Glutamatergic neuron (in vitro differentiated cells): ENCODE measurements at regions not wholly inside any gene's neighbourhood (a gene's known extent, or its start where the extent isn't known, plus 50 kb on each side); places are given as distances from the start of the nearest gene placed in this dataset.
"Not testable (repeated sequence)": the region's sequence is repeated elsewhere in the genome, so short reads cannot be mapped to it uniquely, and the experiment has no call there.

Experiments
- DNase-seq: peaks from one replicate; pipeline ENCODE4 v3.0.0; 2022
- H3K27ac Mint-ChIP-seq: one replicate; pipeline ENCODE4 v1.8.0; 2020; ENCODE audit warnings: mild to moderate bottlenecking, mixed read lengths, inconsistent platforms; ENCODE audit not compliant: unreplicated experiment
- H3K27me3 Mint-ChIP-seq: one replicate; pipeline ENCODE4 v1.8.0; 2020; ENCODE audit warnings: mild to moderate bottlenecking, moderate library complexity, mixed read lengths, inconsistent platforms; ENCODE audit not compliant: unreplicated experiment
- H3K36me3 Mint-ChIP-seq: one replicate; pipeline ENCODE4 v1.8.0; 2020; ENCODE audit warnings: mild to moderate bottlenecking, mixed read lengths, inconsistent platforms; ENCODE audit not compliant: unreplicated experiment
- H3K4me1 Mint-ChIP-seq: one replicate; pipeline ENCODE4 v1.8.0; 2020; ENCODE audit warnings: mild to moderate bottlenecking, low read depth, mixed read lengths, inconsistent platforms; ENCODE audit not compliant: unreplicated experiment
- H3K4me3 Mint-ChIP-seq: one replicate; pipeline ENCODE4 v1.8.0; 2020; ENCODE audit warnings: mild to moderate bottlenecking, mixed read lengths, inconsistent platforms; ENCODE audit not compliant: unreplicated experiment
- H3K9me3 Mint-ChIP-seq: one replicate; pipeline ENCODE4 v1.8.0; 2020; ENCODE audit warnings: mild to moderate bottlenecking, moderate library complexity, mixed read lengths, inconsistent platforms; ENCODE audit not compliant: unreplicated experiment
- TF ChIP-seq, protein P1 (sequence below): fragments of 200-600 bp; sonication (generic); IDR thresholded peaks from one replicate; pipeline ENCODE4 v1.5.0; 2021; ENCODE audit not compliant: partially characterized antibody, unreplicated experiment

GRCh38 chr11:97772705-97773104 lies 1248.0 kb upstream of the CNTN5 start:
- peak overlapping the region; percentile 69 for H3K4me3 Mint-ChIP-seq
- peak overlapping the region; percentile 95 for H3K27ac Mint-ChIP-seq
- peaks cover 4% of the 10 kb centered on the region for H3K27me3 Mint-ChIP-seq
- peaks cover 23% of the 10 kb centered on the region for H3K4me1 Mint-ChIP-seq
- TF ChIP-seq, protein P1, sequence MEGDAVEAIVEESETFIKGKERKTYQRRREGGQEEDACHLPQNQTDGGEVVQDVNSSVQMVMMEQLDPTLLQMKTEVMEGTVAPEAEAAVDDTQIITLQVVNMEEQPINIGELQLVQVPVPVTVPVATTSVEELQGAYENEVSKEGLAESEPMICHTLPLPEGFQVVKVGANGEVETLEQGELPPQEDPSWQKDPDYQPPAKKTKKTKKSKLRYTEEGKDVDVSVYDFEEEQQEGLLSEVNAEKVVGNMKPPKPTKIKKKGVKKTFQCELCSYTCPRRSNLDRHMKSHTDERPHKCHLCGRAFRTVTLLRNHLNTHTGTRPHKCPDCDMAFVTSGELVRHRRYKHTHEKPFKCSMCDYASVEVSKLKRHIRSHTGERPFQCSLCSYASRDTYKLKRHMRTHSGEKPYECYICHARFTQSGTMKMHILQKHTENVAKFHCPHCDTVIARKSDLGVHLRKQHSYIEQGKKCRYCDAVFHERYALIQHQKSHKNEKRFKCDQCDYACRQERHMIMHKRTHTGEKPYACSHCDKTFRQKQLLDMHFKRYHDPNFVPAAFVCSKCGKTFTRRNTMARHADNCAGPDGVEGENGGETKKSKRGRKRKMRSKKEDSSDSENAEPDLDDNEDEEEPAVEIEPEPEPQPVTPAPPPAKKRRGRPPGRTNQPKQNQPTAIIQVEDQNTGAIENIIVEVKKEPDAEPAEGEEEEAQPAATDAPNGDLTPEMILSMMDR, result no peak
- H3K9me3 Mint-ChIP-seq, result peaks cover 4% of the 10 kb centered on the region
- DNase-seq, result peak; percentile 58
- H3K36me3 Mint-ChIP-seq, result no peaks in the 10 kb centered on the region

DNA sequence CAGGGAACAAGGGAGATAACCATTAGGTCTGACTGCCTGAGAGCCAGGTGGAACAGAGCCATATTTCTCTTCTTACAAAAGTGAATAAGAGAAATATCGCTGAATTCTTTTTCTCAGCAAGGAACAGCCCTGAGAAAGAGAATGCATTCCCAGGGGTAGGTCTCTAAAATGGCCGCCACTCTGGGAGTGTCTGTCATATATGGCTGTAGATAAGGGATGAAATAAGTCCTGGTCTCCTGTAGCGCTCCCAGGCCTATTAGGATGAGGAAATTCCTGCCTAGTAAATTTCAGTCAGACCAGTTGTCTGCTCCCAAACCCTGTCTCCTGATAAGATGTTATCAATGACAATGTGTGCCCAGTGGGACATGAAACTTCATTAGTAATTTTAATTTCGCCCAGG lies 1236.4 kb upstream of the CNTN5 start:
- H3K4me3 Mint-ChIP-seq, DNase-seq, H3K27ac Mint-ChIP-seq, H3K27me3 Mint-ChIP-seq: not testable (repeated sequence)
- Mint-ChIP-seq H3K9me3 (peaks cover 11% of the 10 kb centered on the region), H3K4me1 (peaks cover 10% of the 10 kb centered on the region), H3K36me3 (peaks cover 30% of the 10 kb centered on the region)

DNA sequence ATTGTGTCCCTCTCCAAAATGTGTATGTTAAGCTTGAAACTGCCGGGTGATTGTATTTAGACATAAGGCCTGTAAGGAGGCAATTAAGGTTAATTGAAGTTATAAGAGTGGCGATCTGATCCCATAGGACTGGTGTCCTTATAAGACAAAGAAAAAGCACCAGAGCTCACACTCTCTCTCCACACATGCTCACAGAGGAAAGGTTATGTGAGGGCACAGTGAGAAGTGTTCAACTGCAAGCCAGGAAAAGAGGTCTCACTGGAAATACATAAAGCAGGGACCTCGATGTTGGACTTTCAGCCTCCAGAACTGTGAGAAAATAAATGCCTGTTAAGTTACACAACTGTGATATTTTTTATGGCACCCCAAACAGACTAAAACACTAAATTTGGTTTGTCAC lies 1233.8 kb upstream of the CNTN5 start:
- Mint-ChIP-seq H3K27ac (peak overlapping the region; percentile 82), H3K9me3 (peaks cover 11% of the 10 kb centered on the region), H3K4me3 (peak overlapping the region; percentile 57), H3K36me3 (peaks cover 26% of the 10 kb centered on the region), H3K4me1 (peaks cover 10% of the 10 kb centered on the region), H3K27me3 (peaks cover 5% of the 10 kb centered on the region)
- TF ChIP-seq, protein P1, result no peak
- no peak for DNase-seq

GRCh38 chr11:97794876-97795275 lies 1225.9 kb upstream of the CNTN5 start:
- H3K4me3 Mint-ChIP-seq, result no peak overlapping the region
- H3K36me3 Mint-ChIP-seq, result no peaks in the 10 kb centered on the region
- H3K4me1 Mint-ChIP-seq, result peaks cover 3% of the 10 kb centered on the region
- TF ChIP-seq, protein P1, result no peak
- peaks cover 2% of the 10 kb centered on the region for H3K27me3 Mint-ChIP-seq
- H3K27ac Mint-ChIP-seq, result no peak overlapping the region
- no peaks in the 10 kb centered on the region for H3K9me3 Mint-ChIP-seq
- DNase-seq, result no peak

DNA sequence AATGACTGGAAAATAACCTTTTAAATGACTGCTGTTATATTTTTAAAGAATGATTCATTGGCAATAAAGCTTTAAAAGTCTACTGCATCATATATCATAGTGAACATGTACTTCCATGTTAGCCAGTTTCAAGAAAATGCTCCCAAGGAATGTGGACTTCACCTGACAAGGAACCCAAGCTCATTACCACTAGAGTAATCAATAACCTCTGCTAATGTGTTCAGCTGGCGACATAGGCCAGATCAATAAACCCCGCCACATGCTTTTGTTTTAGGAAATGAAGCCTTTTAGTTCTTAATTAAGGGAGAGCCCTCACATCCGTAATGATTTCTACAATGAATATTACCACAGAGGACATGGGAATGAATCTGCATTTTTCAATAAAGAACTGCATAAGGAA lies 1219.9 kb upstream of the CNTN5 start:
- peak overlapping the region; percentile 52 for H3K4me3 Mint-ChIP-seq
- no peaks in the 10 kb centered on the region for H3K36me3 Mint-ChIP-seq
- peak; percentile 54 for DNase-seq
- H3K27ac Mint-ChIP-seq, result peak overlapping the region; percentile 69
- H3K9me3 Mint-ChIP-seq, result peaks cover 3% of the 10 kb centered on the region
- H3K4me1 Mint-ChIP-seq, result peaks cover 26% of the 10 kb centered on the region
- TF ChIP-seq, protein P1, result no peak
- peaks cover 6% of the 10 kb centered on the region for H3K27me3 Mint-ChIP-seq
